ENCODE measurements at regions not wholly inside any gene's neighbourhood (a gene's known extent, or its start where the extent isn't known, plus 50 kb on each side); places are given as distances from the start of the nearest gene placed in this dataset.

- in situ Hi-C loops (cut with HindIII; ENCODE audit: low sequenced_read_pairs): no loop called here
Measured at GRCh38 chr16:9406038-9406712, 314.7 kb downstream of the HAPSTR1 start.

- in situ Hi-C loops (cut with HindIII; ENCODE audit: low sequenced_read_pairs): no loop called here
Measured at GRCh38 chr16:9407206-9407758, 315.8 kb downstream of the HAPSTR1 start.

- in situ Hi-C loops (cut with HindIII; ENCODE audit: low sequenced_read_pairs): no loop called here
Measured at GRCh38 chr16:9408297-9408878, 316.9 kb downstream of the HAPSTR1 start.

GRCh38 chr16:9409560-9410493 is 318.4 kb downstream of the HAPSTR1 start:
- in situ Hi-C loops (cut with HindIII; ENCODE audit: low sequenced_read_pairs): no loop called here

GRCh38 chr16:9411426-9411825 is 320.0 kb downstream of the HAPSTR1 start:
- in situ Hi-C loops (cut with HindIII; ENCODE audit: low sequenced_read_pairs): no loop called here

- in situ Hi-C loops (cut with HindIII; ENCODE audit: low sequenced_read_pairs): no loop called here
Measured at GRCh38 chr16:9412031-9412914, 320.8 kb downstream of the HAPSTR1 start.

- in situ Hi-C loops (cut with HindIII; ENCODE audit: low sequenced_read_pairs): no loop called here
Measured at GRCh38 chr16:9412915-9413264, 321.4 kb downstream of the HAPSTR1 start.

- in situ Hi-C loops (cut with HindIII; ENCODE audit: low sequenced_read_pairs): no loop called here
Measured at GRCh38 chr16:9415545-9415944, 324.1 kb downstream of the HAPSTR1 start.

- in situ Hi-C loops (cut with HindIII; ENCODE audit: low sequenced_read_pairs): no loop called here
Measured at GRCh38 chr16:9417898-9418297, 326.5 kb downstream of the HAPSTR1 start.

GRCh38 chr16:9419161-9419560 is 327.7 kb downstream of the HAPSTR1 start:
- in situ Hi-C loops (cut with HindIII; ENCODE audit: low sequenced_read_pairs): no loop called here

GRCh38 chr16:9422762-9423513 is 331.5 kb downstream of the HAPSTR1 start:
- in situ Hi-C loops (cut with HindIII; ENCODE audit: low sequenced_read_pairs): no loop called here

- in situ Hi-C loops (cut with HindIII; ENCODE audit: low sequenced_read_pairs): no loop called here
Measured at GRCh38 chr16:9425236-9425635, 333.8 kb downstream of the HAPSTR1 start.

- in situ Hi-C loops (cut with HindIII; ENCODE audit: low sequenced_read_pairs): no loop called here
Measured at GRCh38 chr16:9428355-9429005, 337.0 kb downstream of the HAPSTR1 start.

- in situ Hi-C loops (cut with HindIII; ENCODE audit: low sequenced_read_pairs): no loop called here
Measured at GRCh38 chr16:9429646-9430330, 338.3 kb downstream of the HAPSTR1 start.

GRCh38 chr16:9434659-9435058 is 343.2 kb downstream of the HAPSTR1 start:
- in situ Hi-C loops (cut with HindIII; ENCODE audit: low sequenced_read_pairs): no loop called here

- in situ Hi-C loops (cut with HindIII; ENCODE audit: low sequenced_read_pairs): no loop called here
Measured at GRCh38 chr16:9436175-9436574, 344.7 kb downstream of the HAPSTR1 start.

GRCh38 chr16:9437115-9437514 is 345.7 kb downstream of the HAPSTR1 start:
- in situ Hi-C loops (cut with HindIII; ENCODE audit: low sequenced_read_pairs): no loop called here

GRCh38 chr16:9438991-9439390 is 347.5 kb downstream of the HAPSTR1 start:
- in situ Hi-C loops (cut with HindIII; ENCODE audit: low sequenced_read_pairs): no loop called here

- in situ Hi-C loops (cut with HindIII; ENCODE audit: low sequenced_read_pairs): no loop called here
Measured at GRCh38 chr16:9441012-9441411, 349.6 kb downstream of the HAPSTR1 start.

Measured in DLD1 (cell line).